ENCODE measurements at regions not wholly inside any gene's neighbourhood (a gene's known extent, or its start where the extent isn't known, plus 50 kb on each side); places are given as distances from the start of the nearest gene placed in this dataset.

GRCh38 chr6:94680669-94681212, 896.6 kb upstream of the MANEA start:
- intact Hi-C loops (cut with micrococcal nuclease; ENCODE audit: unreplicated experiment): no loop called here
- no peak overlapping the region for H3K27ac ChIP-seq (ENCODE audit: low read length)
- ChIA-PET POLR2A (no interaction called here), CTCF (interaction anchor here (0.7 kb wide), 1 partner anchor 21 kb away, joined by 3 read pairs; no protein-coding TSS in a partner anchor)
- no peaks in the 10 kb centered on the region for H3K4me1 ChIP-seq (ENCODE audit: control insufficient read depth, insufficient read depth, low read length)
- in situ Hi-C loops (cut with HindIII; ENCODE audit: low pct_unique_long_range_greater_than_20kb, low sequenced_read_pairs): no loop called here
- H3K4me3 ChIP-seq (ENCODE audit: low read depth in 2 of 2, low read length in 2 of 2): no peak overlapping the region
- TF ChIP-seq POLR2AphosphoS5 (IDR thresholded peaks at IDR 0.05; ENCODE audit: low read depth, low read length) (no peak), REST (IDR thresholded peaks at IDR 0.05; ENCODE audit: insufficient read depth in 1 of 2, low read depth in 2 of 2, low read length in 1 of 2) (no peak), SIN3A (IDR thresholded peaks at IDR 0.05; ENCODE audit: borderline replicate concordance, insufficient read depth, low read depth, low read length) (no peak), CTCF (IDR thresholded peaks at IDR 0.05) (no peak), TCF7L2 (IDR thresholded peaks at IDR 0.05; ENCODE audit: low read depth, low read length) (no peak)
- H3K36me3 ChIP-seq (ENCODE audit: control insufficient read depth, insufficient read depth, low read length): no peaks in the 10 kb centered on the region
- H3K9me3 ChIP-seq (ENCODE audit: control insufficient read depth, insufficient read depth, low read depth, low read length): no peaks in the 10 kb centered on the region
- no peaks in the 10 kb centered on the region for H3K27me3 ChIP-seq (ENCODE audit: control insufficient read depth, insufficient read depth, low read length)
- DNase-seq (ENCODE audit: low read depth, low spot score) (no peak), ATAC-seq (no peak)
- BruUV-seq (replicated peaks): no TSS peak

GRCh38 chr6:94673251-94673650, 904.1 kb upstream of the MANEA start:
- Histone ChIP-seq H3K4me1 (ENCODE audit: control insufficient read depth, insufficient read depth, low read length) (no peaks in the 10 kb centered on the region), H3K9me3 (ENCODE audit: control insufficient read depth, insufficient read depth, low read depth, low read length) (no peaks in the 10 kb centered on the region), H3K36me3 (ENCODE audit: control insufficient read depth, insufficient read depth, low read length) (no peaks in the 10 kb centered on the region), H3K4me3 (ENCODE audit: low read depth in 2 of 2, low read length in 2 of 2) (no peak overlapping the region), H3K27ac (ENCODE audit: low read length) (no peak overlapping the region), H3K27me3 (ENCODE audit: control insufficient read depth, insufficient read depth, low read length) (no peaks in the 10 kb centered on the region)
- TF ChIP-seq REST (IDR thresholded peaks at IDR 0.05; ENCODE audit: insufficient read depth in 1 of 2, low read depth in 2 of 2, low read length in 1 of 2): no peak
- no peak for TF ChIP-seq SIN3A (IDR thresholded peaks at IDR 0.05; ENCODE audit: borderline replicate concordance, insufficient read depth, low read depth, low read length)
- TF ChIP-seq TCF7L2 (IDR thresholded peaks at IDR 0.05; ENCODE audit: low read depth, low read length): no peak
- TF ChIP-seq POLR2AphosphoS5 (IDR thresholded peaks at IDR 0.05; ENCODE audit: low read depth, low read length): no peak
- TF ChIP-seq CTCF (IDR thresholded peaks at IDR 0.05): no peak
- no TSS peak for BruUV-seq (replicated peaks)
- CTCF ChIA-PET: no interaction called here
- in situ Hi-C loops (cut with HindIII; ENCODE audit: low pct_unique_long_range_greater_than_20kb, low sequenced_read_pairs) (no loop called here), intact Hi-C loops (cut with micrococcal nuclease; ENCODE audit: unreplicated experiment) (no loop called here)
- POLR2A ChIA-PET: no interaction called here
- no peak for ATAC-seq
- DNase-seq (ENCODE audit: low read depth, low spot score): no peak
